MM.1S (cell line): ENCODE measurements at regions not wholly inside any gene's neighbourhood (a gene's known extent, or its start where the extent isn't known, plus 50 kb on each side); places are given as distances from the start of the nearest gene placed in this dataset.
"Not testable (repeated sequence)": the region's sequence is repeated elsewhere in the genome, so short reads cannot be mapped to it uniquely, and the experiment has no call there.

Source experiments
- EZH2 ChIP-seq: fragments of 300-600 bp; sonication (generic); optimal IDR thresholded peaks from 2 replicates; pipeline ENCODE3; 2017; ENCODE audit warnings: low read depth, mild to moderate bottlenecking, antibody characterized with exemption, low read length, mixed read lengths
- TF ChIP-seq, protein P1 (sequence below): fragments of 300-600 bp; sonication (generic); IDR thresholded peaks from 2 replicates; pipeline ENCODE4 v1.5.1; 2016; ENCODE audit warnings: antibody characterized with exemption, low read length, mixed read lengths

DNA sequence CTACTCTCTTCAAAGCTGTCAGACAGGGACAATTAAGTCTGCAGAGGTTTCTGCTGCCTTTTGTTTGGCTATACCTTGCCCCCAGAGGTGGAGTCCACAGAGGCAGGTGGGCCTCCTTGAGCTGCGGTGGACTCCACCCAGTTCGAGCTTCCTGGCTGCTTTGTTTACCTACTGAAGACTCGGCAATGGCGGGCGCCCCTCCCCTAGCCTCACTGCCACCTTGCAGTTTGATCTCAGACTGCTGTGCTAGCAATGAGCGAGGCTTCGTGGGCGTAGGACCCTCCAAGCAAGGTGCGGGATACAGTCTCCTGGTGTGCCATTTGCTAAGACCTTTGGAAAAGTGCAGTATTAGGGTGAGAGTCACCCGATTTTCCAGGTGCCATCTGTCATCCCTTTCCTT, 124.9 kb downstream of the CRYBB2 start:
- TF ChIP-seq, protein P1, sequence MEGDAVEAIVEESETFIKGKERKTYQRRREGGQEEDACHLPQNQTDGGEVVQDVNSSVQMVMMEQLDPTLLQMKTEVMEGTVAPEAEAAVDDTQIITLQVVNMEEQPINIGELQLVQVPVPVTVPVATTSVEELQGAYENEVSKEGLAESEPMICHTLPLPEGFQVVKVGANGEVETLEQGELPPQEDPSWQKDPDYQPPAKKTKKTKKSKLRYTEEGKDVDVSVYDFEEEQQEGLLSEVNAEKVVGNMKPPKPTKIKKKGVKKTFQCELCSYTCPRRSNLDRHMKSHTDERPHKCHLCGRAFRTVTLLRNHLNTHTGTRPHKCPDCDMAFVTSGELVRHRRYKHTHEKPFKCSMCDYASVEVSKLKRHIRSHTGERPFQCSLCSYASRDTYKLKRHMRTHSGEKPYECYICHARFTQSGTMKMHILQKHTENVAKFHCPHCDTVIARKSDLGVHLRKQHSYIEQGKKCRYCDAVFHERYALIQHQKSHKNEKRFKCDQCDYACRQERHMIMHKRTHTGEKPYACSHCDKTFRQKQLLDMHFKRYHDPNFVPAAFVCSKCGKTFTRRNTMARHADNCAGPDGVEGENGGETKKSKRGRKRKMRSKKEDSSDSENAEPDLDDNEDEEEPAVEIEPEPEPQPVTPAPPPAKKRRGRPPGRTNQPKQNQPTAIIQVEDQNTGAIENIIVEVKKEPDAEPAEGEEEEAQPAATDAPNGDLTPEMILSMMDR, result not testable (repeated sequence)
- not testable (repeated sequence) for TF ChIP-seq EZH2
